Gastroesophageal sphincter (tissue), 4 donors: ENCODE measurements at regions not wholly inside any gene's neighbourhood (a gene's known extent, or its start where the extent isn't known, plus 50 kb on each side); places are given as distances from the start of the nearest gene placed in this dataset.
A peak's percentile ranks its signal among the peaks of the same experiment; 100 is the strongest.

Experiments
- ATAC-seq: fragments of 150-250 bp; one replicate; pipeline ENCODE4 v1.9.1; 2016; ENCODE audit warnings: mild to moderate bottlenecking, moderate library complexity
- H3K27ac ChIP-seq, 4 donors: fragments of 200-600 bp; sonication (generic) in 3 of 4; 1 replicate in 3 of 4; 2 replicates in 1 of 4; pipeline ENCODE4 v1.5.1; 2016 to 2019
- H3K27me3 ChIP-seq: fragments of 200-600 bp; sonication (generic); one replicate; pipeline ENCODE4 v1.5.1; 2019
- H3K36me3 ChIP-seq, 2 donors: fragments of 200-600 bp; sonication (generic); one replicate each; pipeline ENCODE4 v1.5.1; 2019; ENCODE audit warnings: control low read depth in 1 of 2
- H3K4me1 ChIP-seq, 3 donors: fragments of 200-600 bp; sonication (generic); 1 replicate in 2 of 3; 2 replicates in 1 of 3; pipeline ENCODE4 v1.5.1; 2016 to 2019; ENCODE audit warnings: control low read depth in 2 of 3
- H3K4me3 ChIP-seq, 2 donors: fragments of 200-600 bp; sonication (generic); one replicate each; pipeline ENCODE4 v1.5.1; 2019; ENCODE audit warnings: mild to moderate bottlenecking in 1 of 2, moderate library complexity in 1 of 2
- H3K9me3 ChIP-seq, 3 donors: fragments of 200-600 bp; sonication (generic); one replicate each; pipeline ENCODE4 v1.5.1; 2017 to 2019; ENCODE audit warnings: control low read depth in 2 of 3
- CTCF ChIP-seq, 4 experiments: fragments of 200-600 bp in 2 of 4; fragments of 450-650 bp in 2 of 4; sonication (generic) in 1 of 4; IDR thresholded peaks; one replicate each; pipeline ENCODE4 v1.5.1; 2017 to 2019; ENCODE audit warnings: antibody characterized with exemption in 4 of 4, mild to moderate bottlenecking in 2 of 4, moderate library complexity in 2 of 4
- EP300 ChIP-seq: sonication (generic); formaldehyde crosslinking; IDR thresholded peaks from one replicate; pipeline ENCODE4 v1.6.1; 2017; ENCODE audit warnings: antibody characterized with exemption, mild to moderate bottlenecking
- POLR2A ChIP-seq, 2 donors: fragments of 450-650 bp; IDR thresholded peaks; one replicate each; pipeline ENCODE4 v1.6.1; 2017; ENCODE audit warnings: antibody characterized with exemption in 2 of 2, mild to moderate bottlenecking in 2 of 2, moderate library complexity in 1 of 2
- POLR2AphosphoS5 ChIP-seq: sonication (generic); formaldehyde crosslinking; IDR thresholded peaks from one replicate; pipeline ENCODE4 v1.6.1; 2017; ENCODE audit warnings: antibody characterized with exemption
- WGBS, 2 donors: methylation state at CpG; one replicate each; pipeline ENCODE4 v1.1.5; 2018; ENCODE audit warnings: low coverage in 1 of 2; 5-methylcytosine and 5-hydroxymethylcytosine counted together

- Histone ChIP-seq H3K9me3 (no peaks in the 10 kb centered on the region), H3K4me1 (peaks cover 0 to 6% (median 2%) of the 10 kb centered on the region in 3 donors), H3K27me3 (no peaks in the 10 kb centered on the region), H3K4me3 (no peak overlapping the region), H3K36me3 (no peaks in the 10 kb centered on the region), H3K27ac (peak overlapping the region; percentile 26 to 70 (median 51))
- ATAC-seq, result peak; percentile 72
- TF ChIP-seq CTCF (IDR thresholded peaks at IDR 0.05), result no peak
- no peak for TF ChIP-seq POLR2AphosphoS5
- no peak for TF ChIP-seq EP300
- no peak for TF ChIP-seq POLR2A (IDR thresholded peaks at IDR 0.05)
- WGBS, 2 donors, result 11 to 22% methylated on average over 2 of the region's 2 CpGs
Observed at GRCh38 chr6:166046226-166046625, 121.4 kb downstream of the TBXT start.

- no peaks in the 10 kb centered on the region for H3K27me3 ChIP-seq
- no peak for ATAC-seq
- no peaks in the 10 kb centered on the region for H3K36me3 ChIP-seq
- peak overlapping the region in 2 of 4 donors; percentile 63 to 70 for H3K27ac ChIP-seq
- TF ChIP-seq CTCF (IDR thresholded peaks at IDR 0.05) (no peak), POLR2AphosphoS5 (no peak), EP300 (no peak)
- no peak overlapping the region for H3K4me3 ChIP-seq
- 0 to 32% methylated on average over 1 of the region's 1 CpG for WGBS, 2 donors
- no peaks in the 10 kb centered on the region for H3K9me3 ChIP-seq
- H3K4me1 ChIP-seq, result peaks cover 0 to 6% (median 2%) of the 10 kb centered on the region in 3 donors
Observed at GRCh38 chr6:166045860-166046200, 121.8 kb downstream of the TBXT start.

- 61 to 65% methylated on average over 3 of the region's 3 CpGs for WGBS, 2 donors
- no peaks in the 10 kb centered on the region for H3K27me3 ChIP-seq
- peak overlapping the region in 1 of 4 donors; percentile 70 for H3K27ac ChIP-seq
- no peaks in the 10 kb centered on the region for H3K9me3 ChIP-seq
- TF ChIP-seq EP300 (no peak), CTCF (IDR thresholded peaks at IDR 0.05) (no peak), POLR2A (IDR thresholded peaks at IDR 0.05) (no peak), POLR2AphosphoS5 (no peak)
- H3K4me3 ChIP-seq, result no peak overlapping the region
- H3K4me1 ChIP-seq, result peaks cover 0 to 6% (median 2%) of the 10 kb centered on the region in 3 donors
- no peak for ATAC-seq
- no peaks in the 10 kb centered on the region for H3K36me3 ChIP-seq
Observed at GRCh38 chr6:166045173-166045859, 122.3 kb downstream of the TBXT start.

DNA sequence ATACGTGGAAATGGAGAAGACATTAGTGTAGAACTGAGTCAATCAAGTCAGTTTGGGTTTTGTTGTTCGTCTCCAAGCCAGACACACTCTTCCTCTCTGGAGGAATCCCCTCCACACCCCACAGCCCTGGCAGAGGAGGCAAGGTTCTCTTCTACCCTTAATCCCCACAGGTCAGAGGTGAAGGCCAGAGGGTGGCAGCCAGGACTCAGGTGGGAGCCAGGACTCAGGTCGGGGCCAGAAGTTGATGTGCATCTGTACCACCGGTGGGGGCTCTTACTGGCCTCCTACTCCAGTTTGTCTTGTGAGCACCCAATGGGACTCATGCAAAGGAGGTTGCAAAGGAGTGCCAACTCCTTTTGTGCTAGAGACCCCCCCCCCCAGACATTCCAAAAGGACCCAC, 126.4 kb downstream of the TBXT start:
- Histone ChIP-seq H3K4me3 (no peak overlapping the region), H3K36me3 (no peaks in the 10 kb centered on the region), H3K27ac (no peak overlapping the region), H3K9me3 (peaks cover 0 to 7% (median 0%) of the 10 kb centered on the region in 3 donors), H3K27me3 (no peaks in the 10 kb centered on the region), H3K4me1 (peaks cover 0 to 6% (median under 1%) of the 10 kb centered on the region in 3 donors)
- TF ChIP-seq POLR2AphosphoS5 (no peak), EP300 (no peak), POLR2A (IDR thresholded peaks at IDR 0.05) (no peak), CTCF (IDR thresholded peaks at IDR 0.05) (no peak)
- no peak for ATAC-seq
- WGBS, 2 donors, result 77 to 83% methylated on average over 2 to 4 of the region's 4 CpGs

- Histone ChIP-seq H3K27me3 (no peaks in the 10 kb centered on the region), H3K4me3 (no peak overlapping the region), H3K27ac (no peak overlapping the region), H3K9me3 (peaks cover 0 to 7% (median 0%) of the 10 kb centered on the region in 3 donors), H3K4me1 (no peaks in the 10 kb centered on the region), H3K36me3 (no peaks in the 10 kb centered on the region)
- ATAC-seq, result no peak
- 69 to 71% methylated on average over 4 of the region's 4 CpGs for WGBS, 2 donors
- TF ChIP-seq CTCF (IDR thresholded peaks at IDR 0.05) (no peak), POLR2AphosphoS5 (no peak), EP300 (no peak), POLR2A (IDR thresholded peaks at IDR 0.05) (no peak)
Observed at GRCh38 chr6:166040292-166040691, 127.4 kb downstream of the TBXT start.
